ENCODE measurements at regions not wholly inside any gene's neighbourhood (a gene's known extent, or its start where the extent isn't known, plus 50 kb on each side); places are given as distances from the start of the nearest gene placed in this dataset.

- CTCF ChIA-PET: no interaction called here
- no peak for TF ChIP-seq LEF1 (IDR thresholded peaks at IDR 0.05; ENCODE audit: borderline replicate concordance)
- TF ChIP-seq ARNT (IDR thresholded peaks at IDR 0.05): no peak
- no peak for TF ChIP-seq HDGF (IDR thresholded peaks at IDR 0.05; ENCODE audit: borderline replicate concordance)
- no peak for TF ChIP-seq TARDBP (IDR thresholded peaks at IDR 0.05)
- no peak for TF ChIP-seq FOXK2 (IDR thresholded peaks at IDR 0.05)
- no peak for TF ChIP-seq ZNF384 (IDR thresholded peaks at IDR 0.05)
- TF ChIP-seq BHLHE40 (IDR thresholded peaks at IDR 0.05; ENCODE audit: borderline replicate concordance): no peak
- no peak for TF ChIP-seq FOXA1 (IDR thresholded peaks at IDR 0.05)
- no peak for TF ChIP-seq ELF4 (IDR thresholded peaks at IDR 0.05)
- no peak for TF ChIP-seq L3MBTL2 (conservative IDR thresholded peaks at IDR 0.05)
- no peak for TF ChIP-seq SP1 (IDR thresholded peaks at IDR 0.05)
- POLR2A ChIA-PET: no interaction called here
- DNase-seq (ENCODE audit: extremely low spot score): no peak
These were observed 165.2 kb downstream of the TMEM38B start for GRCh38 chr9:105859428-105860091.

- ChIA-PET CTCF (no interaction called here), POLR2A (no interaction called here)
- TF ChIP-seq TARDBP (IDR thresholded peaks at IDR 0.05) (no peak), FOXM1 (IDR thresholded peaks at IDR 0.05; ENCODE audit: borderline replicate concordance) (no peak), FOXK2 (IDR thresholded peaks at IDR 0.05) (no peak)
- DNase-seq (ENCODE audit: extremely low spot score): no peak
These were observed 166.2 kb downstream of the TMEM38B start for GRCh38 chr9:105860516-105860915.

DNA sequence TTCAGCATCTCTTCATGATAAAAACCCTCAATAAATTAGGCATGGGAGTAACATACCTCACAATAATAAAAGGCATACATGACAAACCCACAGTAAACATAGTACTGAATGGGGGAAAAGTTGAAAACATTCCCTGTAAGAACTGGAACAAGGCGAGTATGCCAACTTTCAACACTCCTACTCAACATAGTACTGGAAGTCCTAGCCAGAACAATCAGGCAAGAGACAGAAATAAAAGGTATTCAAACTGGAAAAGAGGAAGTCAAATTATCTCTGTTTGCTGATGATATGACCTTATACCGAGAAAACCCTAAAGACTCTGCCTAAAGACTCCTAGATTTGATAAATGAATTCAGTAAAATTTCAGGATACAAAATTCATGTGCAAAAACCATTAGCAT, 167.6 kb downstream of the TMEM38B start:
- DNase-seq (ENCODE audit: extremely low spot score): no peak
- TF ChIP-seq HDGF (IDR thresholded peaks at IDR 0.05; ENCODE audit: borderline replicate concordance) (no peak), NFRKB (IDR thresholded peaks at IDR 0.05) (no peak), ARNT (IDR thresholded peaks at IDR 0.05) (no peak), SP1 (IDR thresholded peaks at IDR 0.05) (no peak), TARDBP (IDR thresholded peaks at IDR 0.05) (no peak), FOXM1 (IDR thresholded peaks at IDR 0.05; ENCODE audit: borderline replicate concordance) (no peak), FOXK2 (IDR thresholded peaks at IDR 0.05) (no peak), ZNF384 (IDR thresholded peaks at IDR 0.05) (no peak), BHLHE40 (IDR thresholded peaks at IDR 0.05; ENCODE audit: borderline replicate concordance) (no peak), ELF4 (IDR thresholded peaks at IDR 0.05) (no peak), CTBP1 (IDR thresholded peaks at IDR 0.05; ENCODE audit: borderline replicate concordance) (no peak), PKNOX1 (IDR thresholded peaks at IDR 0.05) (no peak), FOXA1 (IDR thresholded peaks at IDR 0.05) (no peak), LEF1 (IDR thresholded peaks at IDR 0.05; ENCODE audit: borderline replicate concordance) (no peak)
- ChIA-PET CTCF (no interaction called here), POLR2A (no interaction called here)

GRCh38 chr9:105864248-105864898, 170.0 kb downstream of the TMEM38B start:
- no peak for TF ChIP-seq HDGF (IDR thresholded peaks at IDR 0.05; ENCODE audit: borderline replicate concordance)
- TF ChIP-seq LEF1 (IDR thresholded peaks at IDR 0.05; ENCODE audit: borderline replicate concordance): no peak
- TF ChIP-seq FOXK2 (IDR thresholded peaks at IDR 0.05): no peak
- no peak for TF ChIP-seq ZNF384 (IDR thresholded peaks at IDR 0.05)
- no peak for TF ChIP-seq SUZ12 (IDR thresholded peaks at IDR 0.05)
- TF ChIP-seq TARDBP (IDR thresholded peaks at IDR 0.05): no peak
- TF ChIP-seq ELF4 (IDR thresholded peaks at IDR 0.05): no peak
- TF ChIP-seq CTBP1 (IDR thresholded peaks at IDR 0.05; ENCODE audit: borderline replicate concordance): no peak
- no peak for TF ChIP-seq NFRKB (IDR thresholded peaks at IDR 0.05)
- TF ChIP-seq SP1 (IDR thresholded peaks at IDR 0.05): no peak
- no peak for TF ChIP-seq FOXA1 (IDR thresholded peaks at IDR 0.05)
- TF ChIP-seq BHLHE40 (IDR thresholded peaks at IDR 0.05; ENCODE audit: borderline replicate concordance): no peak
- no peak for TF ChIP-seq L3MBTL2 (conservative IDR thresholded peaks at IDR 0.05)
- no peak for TF ChIP-seq PKNOX1 (IDR thresholded peaks at IDR 0.05)
- DNase-seq (ENCODE audit: extremely low spot score): no peak
- POLR2A ChIA-PET: no interaction called here
- CTCF ChIA-PET: no interaction called here

DNA sequence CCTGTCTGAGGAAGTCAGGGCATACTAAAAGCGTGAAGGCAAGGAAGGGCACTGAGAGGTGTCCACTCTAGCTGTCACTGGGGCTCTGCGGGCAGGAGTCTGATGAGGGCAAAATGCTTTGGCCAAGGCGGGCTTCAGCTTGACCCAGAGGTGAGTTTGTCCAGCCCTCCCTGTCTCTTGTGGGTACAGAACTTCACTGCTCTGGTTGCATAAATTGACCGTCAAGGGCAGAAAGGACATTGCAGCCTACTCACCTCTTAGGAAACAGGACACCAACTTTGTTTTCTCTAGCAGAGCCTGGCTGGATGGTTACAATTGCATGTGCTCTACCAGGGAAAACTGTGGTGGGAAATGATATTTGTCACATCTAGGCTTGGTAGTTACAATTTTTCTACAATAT, 170.9 kb downstream of the TMEM38B start:
- POLR2A ChIA-PET: no interaction called here
- TF ChIP-seq LEF1 (IDR thresholded peaks at IDR 0.05; ENCODE audit: borderline replicate concordance) (no peak), ELF4 (IDR thresholded peaks at IDR 0.05) (no peak)
- DNase-seq (ENCODE audit: extremely low spot score): no peak
- CTCF ChIA-PET: interaction anchor here (0.7 kb wide), 1 partner anchor 183 kb away, joined by 3 read pairs; no protein-coding TSS in a partner anchor

DNA sequence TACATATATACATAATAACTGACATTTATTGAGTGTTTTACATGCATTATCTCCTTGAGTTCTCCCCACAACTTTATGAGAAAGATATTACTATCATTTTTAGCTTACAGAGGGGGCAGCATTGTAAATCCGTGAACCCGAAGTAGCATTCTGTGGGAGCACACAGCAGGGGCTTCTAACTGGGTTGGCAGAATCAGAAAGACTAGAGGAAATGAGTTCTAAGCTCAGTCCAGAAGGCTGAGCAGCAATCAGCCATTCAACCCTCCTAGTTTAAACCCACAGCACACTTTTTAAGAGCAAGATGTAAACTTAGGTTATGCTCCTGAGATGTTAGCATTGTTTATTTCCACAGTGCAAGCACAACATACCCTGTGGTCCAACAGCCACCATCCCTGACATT, 177.2 kb downstream of the TMEM38B start:
- POLR2A ChIA-PET: no interaction called here
- CTCF ChIA-PET: interaction anchor here (1.2 to 1.4 kb wide), 2 partner anchors 9 to 10 kb away, joined by 3 to 5 read pairs; no protein-coding TSS in a partner anchor
- no peak for DNase-seq (ENCODE audit: extremely low spot score)
- TF ChIP-seq NFRKB (IDR thresholded peaks at IDR 0.05) (no peak), L3MBTL2 (conservative IDR thresholded peaks at IDR 0.05) (no peak), SP1 (IDR thresholded peaks at IDR 0.05) (no peak), PKNOX1 (IDR thresholded peaks at IDR 0.05) (no peak), FOXA1 (IDR thresholded peaks at IDR 0.05) (no peak), TARDBP (IDR thresholded peaks at IDR 0.05) (no peak), LEF1 (IDR thresholded peaks at IDR 0.05; ENCODE audit: borderline replicate concordance) (no peak), HDGF (IDR thresholded peaks at IDR 0.05; ENCODE audit: borderline replicate concordance) (no peak), ZNF384 (IDR thresholded peaks at IDR 0.05) (no peak), SUZ12 (IDR thresholded peaks at IDR 0.05) (no peak), FOXM1 (IDR thresholded peaks at IDR 0.05; ENCODE audit: borderline replicate concordance) (no peak), ARNT (IDR thresholded peaks at IDR 0.05) (no peak), CTBP1 (IDR thresholded peaks at IDR 0.05; ENCODE audit: borderline replicate concordance) (no peak), ELF4 (IDR thresholded peaks at IDR 0.05) (no peak), FOXK2 (IDR thresholded peaks at IDR 0.05) (no peak), BHLHE40 (IDR thresholded peaks at IDR 0.05; ENCODE audit: borderline replicate concordance) (no peak)
